ENCODE measurements at regions not wholly inside any gene's neighbourhood (a gene's known extent, or its start where the extent isn't known, plus 50 kb on each side); places are given as distances from the start of the nearest gene placed in this dataset.

DNA sequence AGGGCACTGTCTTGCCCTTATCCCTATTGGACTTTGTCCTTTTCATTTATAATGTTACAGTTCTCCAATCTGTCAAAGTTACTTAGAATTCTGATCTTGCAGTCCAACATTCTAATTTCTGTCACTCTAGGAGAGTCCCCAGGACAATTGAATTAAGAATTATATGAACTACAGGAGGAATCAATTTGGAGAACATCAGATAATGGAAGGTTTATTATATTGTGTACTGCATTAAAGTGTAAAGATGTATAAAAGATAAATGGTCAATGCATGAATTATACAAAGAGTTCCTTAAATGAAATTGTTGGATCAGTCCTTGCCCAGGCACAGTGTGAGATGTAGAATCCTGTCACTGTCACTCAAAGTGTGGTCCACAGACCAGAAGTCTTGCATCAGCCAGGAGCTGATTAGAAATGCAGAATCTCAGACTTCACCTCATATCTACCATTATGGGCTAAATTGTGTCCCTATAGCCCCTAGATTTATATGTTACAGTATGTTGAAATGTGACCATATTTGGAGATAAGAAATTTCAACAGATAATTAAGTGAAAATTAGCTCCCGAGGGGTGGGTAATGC is 145.5 kb downstream of the BTBD3 start:
- H3K4me1 ChIP-seq (replicated peaks in 1 of 4; ENCODE audit: control insufficient read depth in 3 of 4, insufficient read depth in 4 of 4, low read length in 3 of 4) = peaks cover 0 to 4% (median 1%) of the 10 kb centered on the region in 4 experiments; a peak in 2 of 7 replicates
- H3K4ac ChIP-seq (replicated peaks; ENCODE audit: insufficient read length, low read depth, low read length) = no peak overlapping the region
- no peak overlapping the region for H2BK15ac ChIP-seq (ENCODE audit: low read length)
- FAIRE-seq (no peak), DNase-seq (ENCODE audit: low read depth in 1 of 2, low spot score in 2 of 2) (no peak)
- no peak overlapping the region for H2AFZ ChIP-seq (ENCODE audit: low read length)
- H3K9me3 ChIP-seq (ENCODE audit: insufficient read depth in 2 of 2, low read depth in 1 of 2, low read length in 1 of 2) = no peaks in the 10 kb centered on the region
- H3K56ac ChIP-seq (replicated peaks; ENCODE audit: insufficient read length, low read depth, low read length) = no peak overlapping the region
- H3K4me2 ChIP-seq (ENCODE audit: insufficient read depth in 1 of 2, low read depth in 2 of 2, low read length in 2 of 2) = no peak overlapping the region
- no peaks in the 10 kb centered on the region for H4K20me1 ChIP-seq (replicated peaks in 1 of 2; ENCODE audit: control insufficient read depth in 1 of 2, insufficient read depth in 2 of 2, low read length in 2 of 2)
- H3K79me1 ChIP-seq (ENCODE audit: low read depth, low read length) = no peaks in the 10 kb centered on the region; the same call in 1 of the 2 replicates
- no peaks in the 10 kb centered on the region for H3K36me3 ChIP-seq (ENCODE audit: control insufficient read depth in 2 of 4, insufficient read depth in 4 of 4, low read length in 3 of 4)
- H4K91ac ChIP-seq (replicated peaks; ENCODE audit: insufficient read length, low read length) = no peak overlapping the region
- no peak overlapping the region for H2BK120ac ChIP-seq (replicated peaks; ENCODE audit: low read depth, low read length)
- no peaks in the 10 kb centered on the region for H3K27me3 ChIP-seq (replicated peaks in 1 of 4; ENCODE audit: control insufficient read depth in 3 of 4, extremely low read depth in 1 of 4, insufficient read depth in 3 of 4, low read length in 3 of 4)
- 87% methylated on average over 1 of the region's 1 CpG; no CpG with 5 or more reads in 1 of the 2 experiments for WGBS, 2 experiments (ENCODE audit: extremely low coverage in 1 of 2, insufficient coverage in 1 of 2, insufficient read length in 1 of 2, insufficient replicate concordance in 2 of 2, low coverage in 1 of 2, low lambda C conversion rate in 2 of 2, missing lambda C conversion rate in 1 of 2)
- no peak overlapping the region for H3K14ac ChIP-seq (ENCODE audit: insufficient read length)
- H2BK12ac ChIP-seq (ENCODE audit: low read depth, low read length) = no peak overlapping the region
- H4K5ac ChIP-seq (ENCODE audit: insufficient read length, low read depth, low read length) = no peak overlapping the region
- H2AK5ac ChIP-seq (ENCODE audit: low read depth, low read length) = no peak overlapping the region
- POLR2A ChIA-PET (ENCODE audit: partially characterized antibody) = no interaction called here
- H2BK20ac ChIP-seq (ENCODE audit: low read length) = no peak overlapping the region
- H4K8ac ChIP-seq (ENCODE audit: extremely low read depth, insufficient read depth, low read length) = no peak overlapping the region
- H3K18ac ChIP-seq (ENCODE audit: extremely low read depth, low read length) = no peak overlapping the region
- no peaks in the 10 kb centered on the region for H3K23me2 ChIP-seq (ENCODE audit: low read depth, low read length)
- no peaks in the 10 kb centered on the region for H3K79me2 ChIP-seq (ENCODE audit: control insufficient read depth in 1 of 2, insufficient read depth in 2 of 2, low read length in 2 of 2)
- CTCF ChIA-PET (ENCODE audit: partially characterized antibody) = interaction anchor here (1.3 to 1.4 kb wide), 2 partner anchors 10 to 295 kb away, joined by 3 to 5 read pairs; no protein-coding TSS in a partner anchor
- H3K23ac ChIP-seq (ENCODE audit: insufficient read length) = no peak overlapping the region
- no peak overlapping the region for H2BK5ac ChIP-seq (ENCODE audit: low read depth, low read length)
- no peak overlapping the region for H3K9ac ChIP-seq (replicated peaks in 1 of 4; ENCODE audit: extremely low read depth in 1 of 4, low read depth in 3 of 4, low read length in 3 of 4)
- H3K27ac ChIP-seq (ENCODE audit: low read depth, low read length) = no peak overlapping the region
- H3K4me3 ChIP-seq (ENCODE audit: extremely low read depth in 1 of 4, insufficient read depth in 2 of 4, low read depth in 3 of 4, low read length in 4 of 4) = no peak overlapping the region
- TF ChIP-seq, protein P1, sequence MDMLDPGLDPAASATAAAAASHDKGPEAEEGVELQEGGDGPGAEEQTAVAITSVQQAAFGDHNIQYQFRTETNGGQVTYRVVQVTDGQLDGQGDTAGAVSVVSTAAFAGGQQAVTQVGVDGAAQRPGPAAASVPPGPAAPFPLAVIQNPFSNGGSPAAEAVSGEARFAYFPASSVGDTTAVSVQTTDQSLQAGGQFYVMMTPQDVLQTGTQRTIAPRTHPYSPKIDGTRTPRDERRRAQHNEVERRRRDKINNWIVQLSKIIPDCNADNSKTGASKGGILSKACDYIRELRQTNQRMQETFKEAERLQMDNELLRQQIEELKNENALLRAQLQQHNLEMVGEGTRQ (IDR thresholded peaks at IDR 0.05; ENCODE audit: low read length) = no peak
- no peak for TF ChIP-seq GABPA (IDR thresholded peaks at IDR 0.05; ENCODE audit: borderline replicate concordance, insufficient read depth, low read length)
- no peak for TF ChIP-seq NRF1 (IDR thresholded peaks at IDR 0.05; ENCODE audit: low read depth, low read length)
- no peak for TF ChIP-seq ASH2L (IDR thresholded peaks at IDR 0.05; ENCODE audit: low read length)
- no peak for TF ChIP-seq EZH2 (IDR thresholded peaks at IDR 0.05; ENCODE audit: low read depth, low read length, severe bottlenecking)
- no peak for TF ChIP-seq CBX8 (IDR thresholded peaks at IDR 0.05; ENCODE audit: borderline replicate concordance, low read depth, low read length)
- TF ChIP-seq RNF2 (IDR thresholded peaks at IDR 0.05; ENCODE audit: borderline replicate concordance, low read depth, low read length, missing control alignments, poor library complexity, severe bottlenecking) = no peak
- TF ChIP-seq CREB1 (IDR thresholded peaks at IDR 0.05) = no peak
- no peak for TF ChIP-seq E2F6 (IDR thresholded peaks at IDR 0.05)
- no peak for TF ChIP-seq SRF (IDR thresholded peaks at IDR 0.05; ENCODE audit: low read depth, low read length)
- no peak for TF ChIP-seq KDM1A (IDR thresholded peaks at IDR 0.05; ENCODE audit: borderline replicate concordance, low read length)
- TF ChIP-seq PHF8 (conservative IDR thresholded peaks at IDR 0.05; ENCODE audit: low read depth, low read length) = no peak

Data from H1 (cell line).